ENCODE measurements at regions not wholly inside any gene's neighbourhood (a gene's known extent, or its start where the extent isn't known, plus 50 kb on each side); places are given as distances from the start of the nearest gene placed in this dataset.

DNA sequence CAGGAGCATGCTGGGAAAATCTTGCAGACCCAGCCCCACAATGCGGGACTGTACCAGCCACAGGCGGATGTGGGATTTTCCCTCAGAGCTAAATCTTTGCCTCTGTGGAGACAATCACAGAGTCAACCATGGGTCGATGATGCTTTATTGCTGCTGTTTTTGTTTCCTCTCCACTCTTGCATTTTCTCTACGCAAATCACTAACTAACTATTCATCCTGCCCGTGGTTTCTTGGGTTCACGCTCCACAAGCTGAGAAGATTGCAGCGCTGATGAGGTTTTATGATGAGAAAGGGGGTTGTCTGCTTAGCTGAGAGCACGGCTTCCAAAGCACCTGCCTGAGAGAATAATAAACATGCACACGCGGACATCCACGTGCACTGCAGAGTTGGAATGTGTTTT, 500.2 kb upstream of the ADAMTS16 start:
- CTCF ChIA-PET: no interaction called here
- no peak for DNase-seq
- no TSS peak for BruUV-seq (replicated peaks)
- no peak overlapping the region for H3K27ac Mint-ChIP-seq (ENCODE audit: unreplicated experiment)
- intact Hi-C loops (cut with micrococcal nuclease; ENCODE audit: unreplicated experiment): no loop called here
- no peaks in the 10 kb centered on the region for H3K27me3 Mint-ChIP-seq (ENCODE audit: unreplicated experiment)
- no peaks in the 10 kb centered on the region for H3K4me1 Mint-ChIP-seq (ENCODE audit: low read depth, unreplicated experiment)
- H3K36me3 Mint-ChIP-seq (ENCODE audit: insufficient read depth, unreplicated experiment): no peaks in the 10 kb centered on the region
- TF ChIP-seq, protein P1, sequence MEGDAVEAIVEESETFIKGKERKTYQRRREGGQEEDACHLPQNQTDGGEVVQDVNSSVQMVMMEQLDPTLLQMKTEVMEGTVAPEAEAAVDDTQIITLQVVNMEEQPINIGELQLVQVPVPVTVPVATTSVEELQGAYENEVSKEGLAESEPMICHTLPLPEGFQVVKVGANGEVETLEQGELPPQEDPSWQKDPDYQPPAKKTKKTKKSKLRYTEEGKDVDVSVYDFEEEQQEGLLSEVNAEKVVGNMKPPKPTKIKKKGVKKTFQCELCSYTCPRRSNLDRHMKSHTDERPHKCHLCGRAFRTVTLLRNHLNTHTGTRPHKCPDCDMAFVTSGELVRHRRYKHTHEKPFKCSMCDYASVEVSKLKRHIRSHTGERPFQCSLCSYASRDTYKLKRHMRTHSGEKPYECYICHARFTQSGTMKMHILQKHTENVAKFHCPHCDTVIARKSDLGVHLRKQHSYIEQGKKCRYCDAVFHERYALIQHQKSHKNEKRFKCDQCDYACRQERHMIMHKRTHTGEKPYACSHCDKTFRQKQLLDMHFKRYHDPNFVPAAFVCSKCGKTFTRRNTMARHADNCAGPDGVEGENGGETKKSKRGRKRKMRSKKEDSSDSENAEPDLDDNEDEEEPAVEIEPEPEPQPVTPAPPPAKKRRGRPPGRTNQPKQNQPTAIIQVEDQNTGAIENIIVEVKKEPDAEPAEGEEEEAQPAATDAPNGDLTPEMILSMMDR (IDR thresholded peaks at IDR 0.05; ENCODE audit: unreplicated experiment): no peak
- H3K4me3 Mint-ChIP-seq (ENCODE audit: low read depth, unreplicated experiment): no peak overlapping the region
- peaks cover 3% of the 10 kb centered on the region for H3K9me3 Mint-ChIP-seq (ENCODE audit: low read depth, unreplicated experiment)

DNA sequence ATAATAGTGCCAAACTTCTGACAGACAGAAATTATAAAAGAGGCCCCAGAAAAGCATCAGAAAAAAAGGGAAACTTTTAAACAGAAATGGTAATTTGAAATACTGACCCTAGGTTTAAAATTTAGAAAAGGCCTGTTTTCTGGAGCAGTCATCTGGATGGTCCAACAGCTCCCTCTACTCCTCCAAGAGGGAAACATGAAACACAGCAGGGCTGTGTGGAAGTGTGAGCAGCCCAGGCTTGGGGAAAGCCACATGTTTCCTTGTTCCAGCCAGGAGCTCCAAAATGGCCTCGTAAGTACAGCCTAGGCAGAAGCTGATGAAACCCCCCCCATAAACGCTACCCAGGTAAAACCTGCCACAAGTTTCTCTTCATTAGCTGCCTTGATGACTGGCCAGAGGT, 499.3 kb upstream of the ADAMTS16 start:
- TF ChIP-seq, protein P1 (IDR thresholded peaks at IDR 0.05; ENCODE audit: unreplicated experiment): no peak
- no TSS peak for BruUV-seq (replicated peaks)
- no peaks in the 10 kb centered on the region for H3K36me3 Mint-ChIP-seq (ENCODE audit: insufficient read depth, unreplicated experiment)
- H3K4me3 Mint-ChIP-seq (ENCODE audit: low read depth, unreplicated experiment): no peak overlapping the region
- H3K9me3 Mint-ChIP-seq (ENCODE audit: low read depth, unreplicated experiment): peaks cover 10% of the 10 kb centered on the region
- no peak overlapping the region for H3K27ac Mint-ChIP-seq (ENCODE audit: unreplicated experiment)
- H3K27me3 Mint-ChIP-seq (ENCODE audit: unreplicated experiment): no peaks in the 10 kb centered on the region
- CTCF ChIA-PET: no interaction called here
- H3K4me1 Mint-ChIP-seq (ENCODE audit: low read depth, unreplicated experiment): no peaks in the 10 kb centered on the region
- intact Hi-C loops (cut with micrococcal nuclease; ENCODE audit: unreplicated experiment): no loop called here
- no peak for DNase-seq

DNA sequence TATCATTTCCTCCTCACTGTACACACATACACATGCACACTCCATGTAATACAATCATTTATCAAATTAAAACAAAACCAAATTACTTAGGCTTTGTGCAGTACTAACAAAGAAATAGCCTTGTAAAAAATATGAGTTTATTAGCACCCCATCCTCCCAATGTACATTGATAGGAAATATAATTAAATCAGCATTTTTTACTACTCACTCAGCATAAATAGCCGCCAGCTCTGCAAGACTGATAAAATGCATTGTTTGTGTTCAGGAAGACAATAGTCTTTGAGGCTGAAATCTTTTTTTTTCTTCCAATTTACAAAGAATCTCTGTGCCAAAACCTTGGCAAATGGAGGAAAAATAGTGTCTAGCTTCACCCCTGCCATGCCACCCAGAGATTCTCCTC, 497.6 kb upstream of the ADAMTS16 start:
- intact Hi-C loops (cut with micrococcal nuclease; ENCODE audit: unreplicated experiment): no loop called here
- CTCF ChIA-PET: no interaction called here
- no TSS peak for BruUV-seq (replicated peaks)

DNA sequence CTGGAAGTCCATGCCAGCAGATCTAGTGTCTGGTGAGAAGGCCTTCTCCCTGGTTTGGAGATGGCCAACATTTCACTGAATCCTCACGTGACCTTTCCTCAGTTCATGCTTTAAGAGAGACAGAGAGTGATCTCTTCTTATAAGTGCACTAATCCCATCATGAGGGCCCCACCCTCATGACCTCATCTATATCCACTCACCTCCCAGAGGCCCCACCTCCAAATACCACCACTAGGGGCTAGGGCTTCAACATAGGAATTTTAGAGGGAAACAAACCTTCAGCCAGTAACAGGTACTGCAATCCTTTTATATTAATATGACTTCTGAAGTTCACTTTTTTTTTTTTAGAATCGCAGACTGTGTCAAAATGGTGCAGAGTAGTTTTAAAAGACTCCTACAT, 496.9 kb upstream of the ADAMTS16 start:
- CTCF ChIA-PET: no interaction called here
- intact Hi-C loops (cut with micrococcal nuclease; ENCODE audit: unreplicated experiment): no loop called here
- Mint-ChIP-seq H3K36me3 (ENCODE audit: insufficient read depth, unreplicated experiment) (no peaks in the 10 kb centered on the region), H3K27ac (ENCODE audit: unreplicated experiment) (no peak overlapping the region), H3K4me3 (ENCODE audit: low read depth, unreplicated experiment) (no peak overlapping the region), H3K27me3 (ENCODE audit: unreplicated experiment) (no peaks in the 10 kb centered on the region), H3K4me1 (ENCODE audit: low read depth, unreplicated experiment) (no peaks in the 10 kb centered on the region), H3K9me3 (ENCODE audit: low read depth, unreplicated experiment) (peaks cover 10% of the 10 kb centered on the region)
- BruUV-seq (replicated peaks): no TSS peak
- TF ChIP-seq, protein P1 (IDR thresholded peaks at IDR 0.05; ENCODE audit: unreplicated experiment): no peak
- no peak for DNase-seq

More for the DNA sequence above, 497.6 kb upstream of the ADAMTS16 start:
- Mint-ChIP-seq H3K27ac (ENCODE audit: unreplicated experiment) (no peak overlapping the region), H3K4me3 (ENCODE audit: low read depth, unreplicated experiment) (no peak overlapping the region), H3K9me3 (ENCODE audit: low read depth, unreplicated experiment) (peaks cover 10% of the 10 kb centered on the region), H3K36me3 (ENCODE audit: insufficient read depth, unreplicated experiment) (no peaks in the 10 kb centered on the region), H3K27me3 (ENCODE audit: unreplicated experiment) (no peaks in the 10 kb centered on the region), H3K4me1 (ENCODE audit: low read depth, unreplicated experiment) (no peaks in the 10 kb centered on the region)
- TF ChIP-seq, protein P1 (IDR thresholded peaks at IDR 0.05; ENCODE audit: unreplicated experiment): no peak
- DNase-seq: no peak

DNA sequence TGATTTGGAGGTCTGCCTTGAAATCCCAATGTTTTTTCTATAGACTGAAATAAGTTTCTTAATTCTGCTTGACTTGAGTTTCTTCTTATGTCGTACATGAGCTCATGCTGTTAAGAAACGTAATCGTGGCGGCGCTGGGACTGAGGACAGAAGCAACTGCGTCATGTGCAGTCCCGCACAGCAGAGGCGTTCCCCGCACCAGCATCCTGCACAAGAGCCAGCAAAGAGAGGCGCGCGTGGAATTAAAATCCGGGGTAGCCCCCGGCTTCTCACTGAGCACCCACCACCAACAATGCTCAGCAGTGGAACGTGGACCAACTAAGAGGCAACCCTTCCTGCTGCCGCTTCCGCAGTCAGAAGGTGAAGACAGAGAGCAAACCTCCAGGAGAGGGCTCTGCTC, 496.2 kb upstream of the ADAMTS16 start:
- CTCF ChIA-PET: no interaction called here
- H3K36me3 Mint-ChIP-seq (ENCODE audit: insufficient read depth, unreplicated experiment): no peaks in the 10 kb centered on the region

More for the DNA sequence above, 496.2 kb upstream of the ADAMTS16 start:
- H3K27ac Mint-ChIP-seq (ENCODE audit: unreplicated experiment): no peak overlapping the region
- H3K4me3 Mint-ChIP-seq (ENCODE audit: low read depth, unreplicated experiment): no peak overlapping the region
- intact Hi-C loops (cut with micrococcal nuclease; ENCODE audit: unreplicated experiment): no loop called here
- TF ChIP-seq, protein P1 (IDR thresholded peaks at IDR 0.05; ENCODE audit: unreplicated experiment): no peak
- peaks cover 13% of the 10 kb centered on the region for H3K9me3 Mint-ChIP-seq (ENCODE audit: low read depth, unreplicated experiment)
- H3K4me1 Mint-ChIP-seq (ENCODE audit: low read depth, unreplicated experiment): no peaks in the 10 kb centered on the region
- no TSS peak for BruUV-seq (replicated peaks)
- DNase-seq: no peak
- H3K27me3 Mint-ChIP-seq (ENCODE audit: unreplicated experiment): no peaks in the 10 kb centered on the region
